ENCODE measurements at regions not wholly inside any gene's neighbourhood (a gene's known extent, or its start where the extent isn't known, plus 50 kb on each side); places are given as distances from the start of the nearest gene placed in this dataset.

- no CpG with 5 or more reads among the region's 2 CpGs for WGBS (ENCODE audit: insufficient coverage)
- Histone ChIP-seq H3K27ac (ENCODE audit: low read length) (no peak overlapping the region), H3K4me3 (ENCODE audit: low read length) (no peak overlapping the region), H3K9me3 (replicated peaks; ENCODE audit: control insufficient read depth, low read depth, low read length) (no peaks in the 10 kb centered on the region), H3K36me3 (ENCODE audit: control insufficient read depth, insufficient read depth, low read length) (no peaks in the 10 kb centered on the region), H3K4me1 (ENCODE audit: control insufficient read depth, insufficient read depth, low read length) (no peaks in the 10 kb centered on the region), H3K27me3 (ENCODE audit: control insufficient read depth, insufficient read depth, low read length) (no peaks in the 10 kb centered on the region)
- DNase-seq, result peak; percentile 88
These were observed 152.6 kb upstream of the HAND2 start for GRCh38 chr4:173682609-173683008.

- Histone ChIP-seq H3K4me3 (ENCODE audit: low read length) (no peak overlapping the region), H3K27ac (ENCODE audit: low read length) (no peak overlapping the region), H3K9me3 (replicated peaks; ENCODE audit: control insufficient read depth, low read depth, low read length) (no peaks in the 10 kb centered on the region), H3K27me3 (ENCODE audit: control insufficient read depth, insufficient read depth, low read length) (no peaks in the 10 kb centered on the region), H3K36me3 (ENCODE audit: control insufficient read depth, insufficient read depth, low read length) (no peaks in the 10 kb centered on the region), H3K4me1 (ENCODE audit: control insufficient read depth, insufficient read depth, low read length) (no peaks in the 10 kb centered on the region)
- 89% methylated on average over 5 of the region's 7 CpGs for WGBS (ENCODE audit: insufficient coverage)
- DNase-seq, result no peak
These were observed 150.2 kb upstream of the HAND2 start for GRCh38 chr4:173680278-173680677.

- WGBS (ENCODE audit: insufficient coverage), result 90% methylated on average over 1 of the region's 3 CpGs
- Histone ChIP-seq H3K9me3 (replicated peaks; ENCODE audit: control insufficient read depth, low read depth, low read length) (no peaks in the 10 kb centered on the region), H3K27me3 (ENCODE audit: control insufficient read depth, insufficient read depth, low read length) (no peaks in the 10 kb centered on the region)
These were observed 145.4 kb upstream of the HAND2 start for GRCh38 chr4:173675446-173675845.

GRCh38 chr4:173669460-173670179, 139.6 kb upstream of the HAND2 start:
- no peak for DNase-seq
- no peaks in the 10 kb centered on the region for H3K36me3 ChIP-seq (ENCODE audit: control insufficient read depth, insufficient read depth, low read length)
- no peaks in the 10 kb centered on the region for H3K9me3 ChIP-seq (replicated peaks; ENCODE audit: control insufficient read depth, low read depth, low read length)
- WGBS (ENCODE audit: insufficient coverage), result no CpG with 5 or more reads among the region's 4 CpGs
- H3K27ac ChIP-seq (ENCODE audit: low read length), result no peak overlapping the region
- no peak overlapping the region for H3K4me3 ChIP-seq (ENCODE audit: low read length)
- H3K27me3 ChIP-seq (ENCODE audit: control insufficient read depth, insufficient read depth, low read length), result no peaks in the 10 kb centered on the region
- H3K4me1 ChIP-seq (ENCODE audit: control insufficient read depth, insufficient read depth, low read length), result no peaks in the 10 kb centered on the region

More at GRCh38 chr4:173675446-173675845, 145.4 kb upstream of the HAND2 start:
- Histone ChIP-seq H3K36me3 (ENCODE audit: control insufficient read depth, insufficient read depth, low read length) (no peaks in the 10 kb centered on the region), H3K4me3 (ENCODE audit: low read length) (no peak overlapping the region), H3K4me1 (ENCODE audit: control insufficient read depth, insufficient read depth, low read length) (no peaks in the 10 kb centered on the region), H3K27ac (ENCODE audit: low read length) (no peak overlapping the region)
- no peak for DNase-seq

GRCh38 chr4:173661001-173661400, 131.0 kb upstream of the HAND2 start:
- H3K27ac ChIP-seq (ENCODE audit: low read length), result no peak overlapping the region
- H3K9me3 ChIP-seq (replicated peaks; ENCODE audit: control insufficient read depth, low read depth, low read length), result no peaks in the 10 kb centered on the region
- no peaks in the 10 kb centered on the region for H3K4me1 ChIP-seq (ENCODE audit: control insufficient read depth, insufficient read depth, low read length)
- H3K36me3 ChIP-seq (ENCODE audit: control insufficient read depth, insufficient read depth, low read length), result no peaks in the 10 kb centered on the region
- H3K27me3 ChIP-seq (ENCODE audit: control insufficient read depth, insufficient read depth, low read length), result no peaks in the 10 kb centered on the region
- no peak overlapping the region for H3K4me3 ChIP-seq (ENCODE audit: low read length)
- DNase-seq, result no peak

- Histone ChIP-seq H3K27me3 (ENCODE audit: control insufficient read depth, insufficient read depth, low read length) (no peaks in the 10 kb centered on the region), H3K36me3 (ENCODE audit: control insufficient read depth, insufficient read depth, low read length) (no peaks in the 10 kb centered on the region), H3K4me1 (ENCODE audit: control insufficient read depth, insufficient read depth, low read length) (no peaks in the 10 kb centered on the region), H3K9me3 (replicated peaks; ENCODE audit: control insufficient read depth, low read depth, low read length) (no peaks in the 10 kb centered on the region), H3K27ac (ENCODE audit: low read length) (no peak overlapping the region), H3K4me3 (ENCODE audit: low read length) (no peak overlapping the region)
- DNase-seq, result no peak
- 88% methylated on average over 1 of the region's 4 CpGs for WGBS (ENCODE audit: insufficient coverage)
These were observed 126.9 kb upstream of the HAND2 start for GRCh38 chr4:173656898-173657297.

- DNase-seq, result no peak
- H3K27ac ChIP-seq (ENCODE audit: low read length), result no peak overlapping the region
- no peaks in the 10 kb centered on the region for H3K36me3 ChIP-seq (ENCODE audit: control insufficient read depth, insufficient read depth, low read length)
- WGBS (ENCODE audit: insufficient coverage), result no CpG with 5 or more reads among the region's 6 CpGs
- H3K4me3 ChIP-seq (ENCODE audit: low read length), result no peak overlapping the region
- no peaks in the 10 kb centered on the region for H3K9me3 ChIP-seq (replicated peaks; ENCODE audit: control insufficient read depth, low read depth, low read length)
- no peaks in the 10 kb centered on the region for H3K4me1 ChIP-seq (ENCODE audit: control insufficient read depth, insufficient read depth, low read length)
- no peaks in the 10 kb centered on the region for H3K27me3 ChIP-seq (ENCODE audit: control insufficient read depth, insufficient read depth, low read length)
These were observed 122.4 kb upstream of the HAND2 start for GRCh38 chr4:173652283-173652931.

GRCh38 chr4:173651651-173652282, 121.7 kb upstream of the HAND2 start:
- H3K27me3 ChIP-seq (ENCODE audit: control insufficient read depth, insufficient read depth, low read length), result no peaks in the 10 kb centered on the region
- no peaks in the 10 kb centered on the region for H3K9me3 ChIP-seq (replicated peaks; ENCODE audit: control insufficient read depth, low read depth, low read length)
- no peak for DNase-seq
- no peaks in the 10 kb centered on the region for H3K4me1 ChIP-seq (ENCODE audit: control insufficient read depth, insufficient read depth, low read length)
- H3K36me3 ChIP-seq (ENCODE audit: control insufficient read depth, insufficient read depth, low read length), result no peaks in the 10 kb centered on the region
- no CpG with 5 or more reads among the region's 7 CpGs for WGBS (ENCODE audit: insufficient coverage)
- H3K27ac ChIP-seq (ENCODE audit: low read length), result no peak overlapping the region
- no peak overlapping the region for H3K4me3 ChIP-seq (ENCODE audit: low read length)

- no peaks in the 10 kb centered on the region for H3K4me1 ChIP-seq (ENCODE audit: control insufficient read depth, insufficient read depth, low read length)
- H3K27ac ChIP-seq (ENCODE audit: low read length), result no peak overlapping the region
- no peaks in the 10 kb centered on the region for H3K9me3 ChIP-seq (replicated peaks; ENCODE audit: control insufficient read depth, low read depth, low read length)
- H3K27me3 ChIP-seq (ENCODE audit: control insufficient read depth, insufficient read depth, low read length), result no peaks in the 10 kb centered on the region
- H3K36me3 ChIP-seq (ENCODE audit: control insufficient read depth, insufficient read depth, low read length), result no peaks in the 10 kb centered on the region
- no CpG with 5 or more reads among the region's 4 CpGs for WGBS (ENCODE audit: insufficient coverage)
- no peak overlapping the region for H3K4me3 ChIP-seq (ENCODE audit: low read length)
- no peak for DNase-seq
These were observed 117.9 kb upstream of the HAND2 start for GRCh38 chr4:173647902-173648301.

GRCh38 chr4:173642509-173642908, 112.5 kb upstream of the HAND2 start:
- Histone ChIP-seq H3K9me3 (replicated peaks; ENCODE audit: control insufficient read depth, low read depth, low read length) (peaks cover 9% of the 10 kb centered on the region), H3K27ac (ENCODE audit: low read length) (no peak overlapping the region), H3K27me3 (ENCODE audit: control insufficient read depth, insufficient read depth, low read length) (no peaks in the 10 kb centered on the region), H3K4me1 (ENCODE audit: control insufficient read depth, insufficient read depth, low read length) (no peaks in the 10 kb centered on the region), H3K4me3 (ENCODE audit: low read length) (no peak overlapping the region), H3K36me3 (ENCODE audit: control insufficient read depth, insufficient read depth, low read length) (no peaks in the 10 kb centered on the region)
- DNase-seq, result no peak
- WGBS (ENCODE audit: insufficient coverage), result 27% methylated on average over 2 of the region's 3 CpGs

Measured in muscle of leg (tissue), 3 donors.